HG02943 (cell line): ENCODE measurements at regions not wholly inside any gene's neighbourhood (a gene's known extent, or its start where the extent isn't known, plus 50 kb on each side); places are given as distances from the start of the nearest gene placed in this dataset.
"Not testable (repeated sequence)": the region's sequence is repeated elsewhere in the genome, so short reads cannot be mapped to it uniquely, and the experiment has no call there.

Source experiments
- ATAC-seq: cut with Tn5 transposase; IDR thresholded peaks from one replicate; pipeline ENCODE4 v1.9.1; 2021; ENCODE audit warnings: mild to moderate bottlenecking, low read depth, moderate library complexity; ENCODE audit not compliant: unreplicated experiment

DNA sequence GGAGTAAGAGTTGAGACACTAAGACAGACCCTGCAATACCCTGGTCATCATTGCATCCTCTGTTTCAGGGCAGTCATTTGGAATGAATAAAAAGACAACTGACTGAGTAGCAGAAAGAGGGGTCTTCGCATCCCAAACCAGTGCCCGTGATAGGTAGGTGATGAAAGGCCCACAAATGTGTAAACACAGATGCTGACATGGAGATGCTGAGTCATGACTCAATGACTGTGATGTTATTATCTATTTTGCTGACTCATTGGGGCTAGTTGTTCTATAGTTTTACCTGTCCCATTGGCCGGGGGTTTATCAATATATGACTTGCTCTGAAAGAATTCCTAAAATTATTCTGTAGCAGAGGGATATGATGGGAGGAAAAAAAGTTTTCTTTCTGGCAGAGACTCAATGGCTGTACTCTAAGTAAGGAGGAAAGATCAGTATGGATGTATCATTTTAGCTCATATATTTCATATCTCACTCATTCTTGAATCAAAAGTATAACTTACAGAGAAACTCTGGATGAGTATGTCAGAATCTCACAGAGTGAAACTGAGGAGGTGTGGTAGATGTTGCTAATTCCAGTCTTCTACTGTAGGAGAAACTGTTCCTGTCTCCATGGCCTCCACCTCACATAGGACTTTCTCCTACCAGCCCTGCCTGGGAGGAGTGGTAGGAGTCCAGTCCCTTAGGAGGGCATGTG is 119.9 kb upstream of the PREP start:
- no peak for ATAC-seq

DNA sequence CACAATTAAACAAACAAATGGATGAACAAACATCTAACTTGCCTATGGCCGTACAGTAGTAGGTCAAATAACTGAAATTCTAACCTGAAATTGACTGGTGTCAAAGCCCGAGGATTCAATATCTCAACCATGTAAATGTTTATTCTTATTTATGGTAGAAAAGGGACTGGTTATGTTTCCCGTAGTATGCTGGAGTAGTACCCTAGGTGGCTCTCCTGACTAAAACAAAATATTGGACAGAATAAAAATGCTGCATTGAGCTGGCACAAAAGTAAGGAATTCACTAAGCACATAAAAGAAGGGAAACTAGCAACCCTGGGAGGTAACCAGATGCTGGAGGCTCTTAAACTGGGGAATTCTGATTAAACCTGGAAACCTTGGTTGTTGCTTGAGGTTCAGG is 117.1 kb upstream of the PREP start:
- ATAC-seq, result no peak

DNA sequence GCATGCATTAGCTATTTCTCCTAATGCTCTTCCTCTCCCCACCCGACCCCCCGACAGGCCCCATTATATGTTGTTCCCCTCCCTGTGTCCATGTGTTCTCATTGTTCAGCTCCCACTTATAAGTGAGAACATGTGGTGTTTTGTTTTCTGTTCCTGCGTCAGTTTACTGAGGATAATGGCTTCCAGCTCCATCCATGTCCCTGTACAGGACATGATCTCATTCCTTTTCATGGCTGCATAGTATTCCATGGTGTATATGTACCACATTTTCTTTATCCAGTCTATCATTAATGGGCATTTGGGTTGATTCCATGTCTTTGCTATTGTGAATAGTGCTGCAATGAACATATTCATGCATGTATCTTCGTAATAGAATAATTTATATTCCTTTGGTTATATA is 116.1 kb upstream of the PREP start:
- not testable (repeated sequence) for ATAC-seq

DNA sequence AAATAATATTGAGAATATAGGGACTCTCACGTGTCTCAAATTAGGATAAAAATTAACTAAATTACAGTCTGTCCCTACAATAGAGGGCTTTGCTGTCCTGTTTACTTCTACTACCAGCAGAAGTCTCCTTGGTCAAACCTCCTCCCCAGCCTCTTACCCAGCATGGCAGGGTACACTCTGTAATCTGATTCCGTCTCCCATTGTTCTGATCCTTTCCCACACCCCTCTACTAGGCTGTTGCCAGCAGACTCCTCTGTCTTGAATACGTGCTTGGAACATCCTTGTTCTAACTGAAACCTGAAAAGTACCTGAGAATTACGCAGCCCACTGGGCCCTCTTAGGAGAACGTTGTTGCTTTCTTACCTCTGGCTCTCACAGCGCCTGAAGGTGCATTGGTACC is 112.2 kb upstream of the PREP start:
- ATAC-seq, result no peak

DNA sequence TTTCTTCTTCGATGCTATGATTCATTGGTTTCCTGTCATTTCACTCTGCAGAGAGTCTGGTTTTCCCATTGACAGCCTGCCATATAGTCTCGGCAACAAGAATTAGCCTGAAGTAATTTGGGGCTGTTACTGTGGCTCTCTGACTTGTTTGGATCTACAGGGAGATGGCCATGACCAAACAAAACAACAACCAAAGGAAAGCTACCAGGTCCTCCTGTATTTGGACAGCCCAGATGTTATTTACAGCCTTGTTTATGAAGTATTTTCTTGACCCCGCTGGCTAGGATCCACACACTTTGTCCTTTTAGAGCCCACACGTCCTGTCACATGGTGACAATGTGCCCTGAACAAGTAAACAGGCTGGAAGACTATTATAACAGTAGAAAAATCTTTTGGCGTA is 111.4 kb upstream of the PREP start:
- no peak for ATAC-seq

DNA sequence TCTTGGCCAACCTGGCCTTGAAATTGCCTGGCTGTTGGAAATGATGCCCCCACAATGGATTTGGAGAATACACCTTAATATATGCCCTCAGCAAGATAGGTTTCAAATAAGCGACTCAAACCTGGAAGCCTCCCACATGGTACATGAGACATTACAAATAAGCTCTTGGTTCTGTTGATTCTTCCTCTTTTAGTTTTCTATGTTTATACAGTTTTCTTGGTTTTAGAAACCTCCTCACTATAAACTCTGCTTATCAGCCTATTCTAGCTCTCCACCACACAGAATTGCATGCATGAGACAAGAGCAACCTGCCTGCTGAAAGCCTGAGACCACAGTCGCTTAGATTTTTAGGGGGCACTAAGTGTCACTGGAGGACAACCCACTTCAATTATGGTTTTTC is 108.8 kb upstream of the PREP start:
- ATAC-seq, result no peak

DNA sequence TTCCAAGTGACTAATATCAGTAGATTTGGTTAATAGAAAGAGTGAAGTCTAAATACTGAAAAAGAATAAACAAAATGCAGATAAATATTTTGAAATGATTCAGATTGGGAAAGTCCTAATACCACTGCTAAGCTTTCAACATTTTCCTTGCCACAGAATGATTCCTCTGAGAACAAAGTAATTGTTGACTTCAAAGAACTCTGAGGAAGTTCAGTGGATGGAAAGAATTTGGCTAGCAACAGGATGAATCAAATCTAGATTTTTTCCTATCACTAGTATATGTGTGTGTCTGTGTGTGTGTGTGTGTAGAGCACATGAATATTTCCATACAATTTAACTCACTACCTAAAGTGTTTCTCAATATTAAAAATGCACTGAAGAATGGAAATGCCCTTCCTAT is 107.9 kb upstream of the PREP start:
- ATAC-seq, result no peak

DNA sequence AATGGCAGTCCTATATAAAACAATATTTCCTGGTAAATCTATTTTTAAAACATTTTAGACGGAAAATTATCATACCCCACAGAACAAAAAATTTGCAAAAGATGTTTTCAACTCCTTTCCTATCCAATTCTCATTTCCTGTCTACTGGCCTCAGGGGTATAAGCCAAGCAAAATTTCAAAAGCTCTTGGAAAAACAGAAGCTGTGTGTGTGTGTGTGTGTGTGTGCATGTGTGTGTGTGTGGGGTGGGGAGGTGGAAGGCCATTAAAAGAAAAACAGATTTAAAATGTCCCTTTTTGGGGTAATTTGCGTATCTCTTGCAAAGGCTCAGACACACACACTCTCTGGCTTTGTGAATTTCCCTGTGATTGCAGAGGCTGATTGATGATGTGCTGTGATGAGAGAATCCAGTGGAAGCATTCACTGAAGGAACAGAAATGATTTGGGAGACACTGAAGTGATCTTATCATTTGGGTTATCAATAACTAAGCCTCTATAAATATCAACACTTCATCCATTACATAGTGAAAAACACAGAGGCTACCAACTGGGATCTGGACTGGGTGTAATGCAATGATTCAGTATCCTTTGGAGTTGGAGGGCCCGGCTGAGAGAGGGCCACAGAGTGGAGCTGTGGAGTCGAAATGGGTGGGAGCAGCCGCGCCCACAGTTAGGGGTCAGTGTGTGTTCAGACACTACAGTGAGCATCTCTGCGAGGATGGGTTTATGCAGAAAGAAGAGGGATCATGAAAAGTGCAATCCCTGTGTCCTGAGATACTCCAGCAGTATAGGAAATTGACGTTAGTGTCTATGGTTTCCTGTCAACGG is 106.8 kb upstream of the PREP start:
- no peak for ATAC-seq

DNA sequence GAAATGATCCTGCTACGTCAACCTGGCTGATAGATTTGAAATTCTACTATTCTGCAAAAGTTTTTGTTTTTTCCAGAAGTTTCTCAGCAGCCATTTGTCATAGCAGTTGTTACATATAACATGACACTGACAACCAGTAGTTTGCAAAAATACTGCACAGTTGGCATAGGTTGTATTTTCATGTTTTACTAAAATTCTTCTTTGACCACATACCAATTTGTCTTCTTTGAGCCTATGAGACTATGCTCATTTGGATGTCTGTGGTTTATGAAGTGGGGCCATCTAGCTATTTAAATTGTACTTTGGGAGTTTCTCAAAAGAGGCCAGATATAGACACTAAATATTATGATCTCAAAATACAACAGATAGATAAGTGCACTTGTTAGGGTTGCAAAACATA is 104.9 kb upstream of the PREP start:
- ATAC-seq, result no peak

DNA sequence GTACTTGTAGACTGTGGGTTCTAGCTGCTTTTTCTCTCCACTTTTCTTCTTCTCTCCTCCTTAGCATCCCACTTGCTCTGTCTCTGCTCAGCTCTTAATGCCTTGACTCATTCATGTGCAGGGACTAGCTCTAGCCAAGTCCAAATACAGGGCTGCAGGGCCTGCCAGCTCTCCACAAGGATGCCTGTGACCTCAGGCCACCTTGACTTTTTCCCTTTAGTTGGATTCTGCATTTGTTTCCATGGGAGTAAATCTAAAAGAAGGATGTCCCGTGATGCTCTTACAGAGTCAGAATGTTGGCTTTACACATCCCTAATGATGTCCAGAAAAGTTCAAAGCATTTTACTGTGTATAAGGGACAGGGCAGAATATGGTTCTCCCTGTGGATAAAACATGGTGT is 101.8 kb upstream of the PREP start:
- ATAC-seq, result no peak

DNA sequence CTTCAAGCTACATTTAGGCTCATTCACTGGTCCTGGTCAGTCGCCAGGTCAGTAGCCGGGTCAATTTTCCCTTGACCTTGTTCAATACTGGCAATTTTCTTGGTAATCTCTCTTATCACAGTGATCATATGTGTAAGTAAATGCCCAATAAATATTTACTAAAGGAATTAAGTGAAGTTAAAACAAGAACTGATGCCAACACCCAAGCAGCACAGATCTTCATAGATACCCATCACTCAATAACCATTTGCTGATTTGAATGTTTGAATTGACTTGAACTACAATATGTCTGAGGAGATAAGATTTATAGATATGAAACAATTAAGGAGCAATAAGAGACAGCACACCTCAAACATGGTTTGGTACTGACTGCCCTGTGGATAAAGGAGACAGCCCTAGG is 100.8 kb upstream of the PREP start:
- ATAC-seq, result no peak

DNA sequence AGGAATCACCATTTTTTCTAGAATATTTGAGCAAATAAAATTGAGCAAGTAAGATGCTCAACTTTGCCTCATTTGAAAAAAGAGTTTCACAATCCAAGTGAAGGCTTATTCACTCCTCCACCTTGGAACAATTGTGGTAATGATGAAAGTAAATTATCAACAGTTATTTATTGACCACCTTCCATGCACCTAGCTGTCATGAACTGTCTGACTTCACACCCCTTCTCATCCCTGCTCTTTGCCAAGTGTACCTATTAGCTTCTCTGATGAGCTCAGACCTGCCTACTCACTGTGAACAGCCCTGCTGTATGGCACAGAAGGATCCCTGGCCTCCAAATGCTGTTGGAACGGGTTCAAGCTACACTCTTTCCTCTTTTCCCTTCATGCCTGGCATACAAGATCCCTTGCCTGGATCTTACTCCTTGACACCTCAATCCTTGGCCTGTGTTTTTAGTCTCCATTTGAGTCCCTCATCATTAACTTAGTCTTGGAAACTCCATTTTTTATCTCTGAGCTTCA is 99.0 kb upstream of the PREP start:
- no peak for ATAC-seq

DNA sequence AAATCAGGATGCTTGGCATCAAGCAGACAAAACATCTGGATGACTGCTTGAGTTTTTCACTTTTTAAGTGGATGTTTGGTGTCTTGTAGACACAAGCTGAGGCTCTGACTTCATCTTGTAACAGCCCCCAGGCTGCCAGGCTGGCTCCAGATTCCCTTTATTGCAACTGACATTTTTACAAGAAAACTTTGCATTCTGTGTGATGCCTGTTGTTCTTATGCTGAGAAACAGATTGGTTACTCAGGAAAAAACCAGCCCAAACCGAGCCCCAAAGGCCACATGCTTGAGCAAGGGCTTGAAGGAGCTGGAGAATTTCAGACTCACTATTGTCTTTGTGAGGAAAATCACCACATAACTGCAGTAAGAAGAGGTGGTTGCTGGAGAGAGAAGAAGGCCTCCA is 98.4 kb upstream of the PREP start:
- no peak for ATAC-seq

DNA sequence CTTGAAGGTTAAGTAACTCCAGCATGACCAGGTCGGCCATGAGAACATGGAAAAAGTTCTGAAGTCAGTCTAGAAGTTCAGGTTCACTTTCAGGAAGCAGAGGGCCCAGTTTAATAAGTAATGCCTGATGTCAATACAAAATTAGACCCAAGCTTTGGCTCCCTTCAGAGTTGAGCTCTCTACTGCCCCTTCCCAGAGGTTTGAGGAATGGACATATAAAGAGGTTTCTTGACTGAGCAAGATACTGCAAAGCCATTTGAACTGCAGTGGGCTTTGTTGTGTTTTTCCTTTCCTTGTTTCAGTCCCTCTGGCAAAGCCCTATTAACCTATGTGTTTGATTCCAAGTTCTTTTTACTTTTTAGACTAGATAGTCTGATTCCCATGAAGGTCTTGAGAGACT is 97.8 kb upstream of the PREP start:
- ATAC-seq, result no peak

DNA sequence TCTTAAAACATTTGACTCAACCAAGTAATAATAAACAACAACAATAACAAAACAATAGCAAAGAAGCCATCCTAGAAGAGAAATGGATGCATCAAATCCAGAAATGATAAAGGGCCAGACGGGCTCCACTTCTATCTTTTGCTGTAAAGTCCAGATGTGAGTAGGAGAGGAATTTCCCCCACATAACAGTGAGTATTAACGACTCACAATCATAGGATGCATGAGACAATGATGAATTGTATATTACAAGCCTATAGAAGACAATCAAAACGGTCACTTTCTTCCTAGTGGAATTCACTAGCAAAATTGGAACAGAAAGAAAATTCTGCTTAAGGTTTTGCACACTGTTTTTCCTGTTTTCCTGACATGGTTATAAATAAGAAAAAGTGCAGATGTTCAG is 97.0 kb upstream of the PREP start:
- ATAC-seq, result no peak

DNA sequence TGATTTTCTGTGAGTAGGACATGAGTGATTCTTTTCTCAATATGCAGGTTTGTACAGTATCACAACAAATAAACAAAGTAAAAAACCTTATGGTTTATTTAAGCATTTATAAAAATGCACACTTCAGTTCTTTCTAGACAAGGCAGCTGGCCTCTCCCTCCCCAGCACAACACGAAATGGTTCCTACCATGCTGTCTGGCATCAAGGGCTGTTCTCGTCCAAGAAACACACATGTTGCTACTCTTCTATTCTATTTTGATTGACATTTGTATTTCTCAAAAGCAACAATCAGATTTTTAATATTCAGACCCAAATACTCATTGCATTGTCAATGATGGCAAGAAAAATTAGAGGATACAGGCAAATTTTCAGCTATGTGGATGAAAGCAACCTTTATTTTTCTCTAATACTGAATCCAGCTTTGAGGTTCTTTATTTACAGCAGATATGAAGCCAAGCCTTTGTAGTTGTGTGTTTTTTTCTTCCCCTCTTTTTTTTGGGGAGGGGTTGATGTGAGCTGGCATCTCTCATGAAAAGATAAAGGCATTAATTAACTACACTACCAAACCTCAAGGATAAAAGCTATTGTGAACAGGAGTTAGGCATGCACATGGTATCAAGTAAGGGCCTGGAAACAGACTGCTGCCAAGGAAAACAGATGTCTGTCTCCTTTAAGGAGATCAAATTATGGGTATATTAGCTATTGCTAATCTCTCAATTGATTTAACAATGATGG is 96.4 kb upstream of the PREP start:
- ATAC-seq, result no peak

DNA sequence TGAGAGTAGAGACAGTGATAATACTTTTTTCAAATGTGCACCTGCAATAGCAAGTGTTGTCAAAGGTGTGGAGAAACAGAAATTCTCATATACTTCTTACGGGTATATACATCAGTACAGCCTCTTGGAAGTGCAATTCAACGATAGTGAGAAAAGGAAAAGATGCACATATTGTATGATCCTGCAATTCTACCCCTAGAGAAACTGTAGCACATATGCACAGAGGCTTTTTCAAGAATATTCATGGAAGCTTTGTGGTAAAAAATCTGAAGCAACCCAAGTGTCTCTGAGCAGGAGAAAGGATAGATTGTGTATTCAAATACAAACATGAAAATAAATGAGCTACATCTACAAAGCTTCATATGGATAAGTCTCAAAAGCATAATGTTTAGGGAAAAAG is 94.7 kb upstream of the PREP start:
- no peak for ATAC-seq

DNA sequence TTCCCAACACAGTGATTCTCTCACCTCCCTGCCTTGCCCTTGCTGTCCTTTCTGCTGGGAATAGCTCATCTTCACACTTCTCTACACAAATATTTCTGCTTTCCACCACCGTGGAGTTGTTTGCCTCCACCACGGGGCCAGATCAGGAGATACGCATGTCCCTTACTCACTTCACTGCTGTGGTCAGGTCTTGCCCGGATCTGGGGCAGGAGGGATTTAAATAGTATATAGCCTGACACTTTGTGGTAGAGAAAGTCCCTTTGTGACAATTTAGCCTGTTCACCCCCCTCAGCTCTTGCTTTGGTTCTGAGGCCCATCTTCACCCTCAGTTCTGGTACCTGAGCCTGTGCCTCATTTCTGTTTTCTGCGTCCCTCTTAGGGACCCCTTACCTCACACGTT is 92.6 kb upstream of the PREP start:
- ATAC-seq, result no peak

DNA sequence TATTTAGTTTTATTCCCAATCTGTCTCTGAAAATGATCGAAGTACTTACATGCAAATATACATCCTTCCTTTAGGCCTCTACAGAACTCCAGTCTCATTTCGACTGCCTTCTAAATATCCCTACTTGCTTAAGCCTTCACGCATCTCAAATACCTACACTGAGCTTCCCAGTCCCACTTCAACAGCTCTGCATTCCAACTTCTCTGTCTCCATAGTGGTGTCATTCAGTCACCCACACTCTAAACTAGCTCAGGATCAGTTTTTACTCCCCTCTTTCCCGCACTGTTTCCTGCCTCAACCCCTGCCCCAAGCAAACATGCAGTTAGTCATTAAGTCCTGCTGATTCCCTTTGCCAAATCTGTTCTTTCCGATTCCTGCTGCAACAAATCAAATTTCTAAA is 91.8 kb upstream of the PREP start:
- ATAC-seq, result no peak

DNA sequence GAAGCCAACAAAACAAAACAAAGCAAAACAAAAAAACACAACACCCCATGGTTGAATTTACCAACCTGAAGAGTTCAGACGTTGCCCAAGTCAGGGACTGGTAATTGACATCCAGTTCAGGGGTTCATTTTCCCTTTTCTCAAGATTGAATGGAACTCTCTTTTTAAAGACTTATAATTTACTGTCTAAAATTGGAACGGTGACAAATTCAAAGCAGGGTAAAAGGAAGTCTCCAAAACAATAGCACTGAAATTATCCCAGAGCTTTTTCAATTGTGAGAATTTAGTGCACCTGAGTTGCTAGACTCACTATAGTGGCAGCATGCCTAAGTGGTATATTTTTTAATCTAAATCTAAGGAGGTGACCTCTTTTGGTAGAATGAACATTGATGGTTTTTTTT is 90.9 kb upstream of the PREP start:
- ATAC-seq, result no peak
